H9 (cell line): ENCODE measurements at regions not wholly inside any gene's neighbourhood (a gene's known extent, or its start where the extent isn't known, plus 50 kb on each side); places are given as distances from the start of the nearest gene placed in this dataset.

Source experiments
- DNase-seq: peaks from one replicate; pipeline ENCODE4 v3.0.0-alpha.2; 2017
- H2AFZ ChIP-seq: one replicate; pipeline ENCODE4 v1.6.1; 2013; ENCODE audit warnings: mild to moderate bottlenecking, low read length, control low read depth, moderate library complexity
- H2AK5ac ChIP-seq: 2 replicates; pipeline ENCODE4 v1.6.1; 2013; ENCODE audit warnings: low read length, control low read depth, mixed read lengths; ENCODE audit not compliant: insufficient read length
- H2BK120ac ChIP-seq: one replicate; pipeline ENCODE4 v1.6.1; 2013; ENCODE audit warnings: low read depth, mild to moderate bottlenecking, low read length, control low read depth, inconsistent platforms; ENCODE audit not compliant: poor library complexity, severe bottlenecking
- H2BK12ac ChIP-seq: 2 replicates; pipeline ENCODE4 v1.6.1; 2013; ENCODE audit warnings: low read length, control low read depth, mixed read lengths, low read depth; ENCODE audit not compliant: insufficient read length
- H2BK15ac ChIP-seq: 2 replicates; pipeline ENCODE4 v1.6.1; 2013; ENCODE audit warnings: low read depth, low read length, control low read depth
- H2BK20ac ChIP-seq: one replicate; pipeline ENCODE4 v1.6.1; 2013; ENCODE audit warnings: low read depth, mild to moderate bottlenecking, low read length, control low read depth, inconsistent platforms; ENCODE audit not compliant: poor library complexity, severe bottlenecking
- H2BK5ac ChIP-seq: 2 replicates; pipeline ENCODE4 v1.6.1; 2013; ENCODE audit warnings: low read length, control low read depth, mixed read lengths; ENCODE audit not compliant: insufficient read length
- H3K14ac ChIP-seq: 2 replicates; pipeline ENCODE4 v1.6.1; 2013; ENCODE audit warnings: low read length, control low read depth; ENCODE audit not compliant: insufficient read depth
- H3K18ac ChIP-seq: 2 replicates; pipeline ENCODE4 v1.6.1; 2013; ENCODE audit warnings: low read depth, mild to moderate bottlenecking, mixed read lengths, low read length, control low read depth; ENCODE audit not compliant: insufficient read length
- H3K23ac ChIP-seq: 2 replicates; pipeline ENCODE4 v1.6.1; 2013; ENCODE audit warnings: low read length, control low read depth, mixed read lengths, low read depth; ENCODE audit not compliant: insufficient read length
- H3K23me2 ChIP-seq: 2 replicates; pipeline ENCODE4 v1.6.1; 2013; ENCODE audit warnings: low read depth, mild to moderate bottlenecking, mixed read lengths, low read length, control low read depth; ENCODE audit not compliant: insufficient read length, poor library complexity, severe bottlenecking
- H3K27ac ChIP-seq: 2 replicates; pipeline ENCODE4 v1.5.1; 2013; ENCODE audit warnings: low read length, control low read depth, mixed read lengths, low read depth; ENCODE audit not compliant: insufficient read length
- H3K27me3 ChIP-seq: 2 replicates; pipeline ENCODE4 v1.6.1; 2013; ENCODE audit warnings: low read length, control low read depth, inconsistent platforms; ENCODE audit not compliant: insufficient read depth
- H3K4ac ChIP-seq: 2 replicates; pipeline ENCODE4 v1.6.1; 2013; ENCODE audit warnings: low read depth, mild to moderate bottlenecking, control low read depth, inconsistent platforms, low read length, moderate library complexity
- H3K4me1 ChIP-seq: 2 replicates; pipeline ENCODE4 v1.6.1; 2013; ENCODE audit warnings: low read length, control low read depth, inconsistent platforms; ENCODE audit not compliant: insufficient read depth
- H3K4me2 ChIP-seq: 2 replicates; pipeline ENCODE4 v1.6.1; 2013; ENCODE audit warnings: low read length, control low read depth, mixed read lengths; ENCODE audit not compliant: insufficient read length, insufficient read depth
- H3K56ac ChIP-seq: 2 replicates; pipeline ENCODE4 v1.6.1; 2013; ENCODE audit warnings: low read depth, mild to moderate bottlenecking, mixed read lengths, low read length, control low read depth; ENCODE audit not compliant: insufficient read length
- H3K79me1 ChIP-seq: 2 replicates; pipeline ENCODE4 v1.6.1; 2013; ENCODE audit warnings: low read depth, mild to moderate bottlenecking, moderate library complexity, low read length, control low read depth, inconsistent platforms; ENCODE audit not compliant: insufficient read depth, poor library complexity, severe bottlenecking
- H3K79me2 ChIP-seq: 2 replicates; pipeline ENCODE4 v1.6.1; 2013; ENCODE audit warnings: low read length, control low read depth, inconsistent platforms; ENCODE audit not compliant: insufficient read depth
- H3K9ac ChIP-seq: 2 replicates; pipeline ENCODE4 v1.6.1; 2013; ENCODE audit warnings: low read length, control low read depth, mixed read lengths; ENCODE audit not compliant: insufficient read length; ENCODE audit errors: extremely low read depth
- H3K9me3 ChIP-seq: one replicate; pipeline ENCODE4 v1.6.1; 2013; ENCODE audit warnings: low read depth, low read length, inconsistent platforms; ENCODE audit not compliant: control insufficient read depth
- H3T11ph ChIP-seq: one replicate; pipeline ENCODE4 v1.6.1; 2013; ENCODE audit warnings: mild to moderate bottlenecking, low read length, control low read depth, inconsistent platforms
- H4K20me1 ChIP-seq: one replicate; pipeline ENCODE4 v1.6.1; 2013; ENCODE audit not compliant: control insufficient read depth, insufficient read length, insufficient read depth
- H4K5ac ChIP-seq: 2 replicates; pipeline ENCODE4 v1.6.1; 2013; ENCODE audit warnings: low read depth, mild to moderate bottlenecking, mixed read lengths, low read length, control low read depth; ENCODE audit not compliant: insufficient read length
- H4K8ac ChIP-seq: replicated peaks from 2 replicates; pipeline ENCODE4 v1.6.1; 2013; ENCODE audit warnings: low read length, control low read depth, mixed read lengths, low read depth; ENCODE audit not compliant: insufficient read length
- H4K91ac ChIP-seq: 2 replicates; pipeline ENCODE4 v1.6.1; 2013; ENCODE audit warnings: low read depth, mild to moderate bottlenecking, moderate library complexity, mixed read lengths, low read length, control low read depth; ENCODE audit not compliant: insufficient read length
- H3K27ac Mint-ChIP-seq, 3 experiments: 2 replicates in 2 of 3; 3 replicates in 1 of 3; pipeline ENCODE4 v1.8.0; 2020 to 2021; ENCODE audit warnings: mixed read lengths in 3 of 3, mild to moderate bottlenecking in 1 of 3, moderate library complexity in 1 of 3
- H3K27me3 Mint-ChIP-seq: 2 replicates; pipeline ENCODE4 v1.8.0; 2021; ENCODE audit warnings: low read depth, mild to moderate bottlenecking, moderate library complexity, mixed read lengths
- H3K36me3 Mint-ChIP-seq, 3 experiments: 2 replicates in 2 of 3; 3 replicates in 1 of 3; pipeline ENCODE4 v1.8.0; 2020 to 2021; ENCODE audit warnings: low read depth in 3 of 3, mixed read lengths in 3 of 3; ENCODE audit not compliant: insufficient read depth in 1 of 3
- H3K4me1 Mint-ChIP-seq, 2 experiments: 2 replicates each; pipeline ENCODE4 v1.8.0; 2020; ENCODE audit warnings: mixed read lengths in 2 of 2
- H3K4me3 Mint-ChIP-seq, 2 experiments: 2 replicates in 1 of 2; 3 replicates in 1 of 2; pipeline ENCODE4 v1.8.0; 2020 to 2021; ENCODE audit warnings: mild to moderate bottlenecking in 2 of 2, mixed read lengths in 2 of 2, moderate library complexity in 1 of 2
- H3K9me3 Mint-ChIP-seq, 2 experiments: 2 replicates in 1 of 2; 3 replicates in 1 of 2; pipeline ENCODE4 v1.8.0; 2020; ENCODE audit warnings: mild to moderate bottlenecking in 2 of 2, mixed read lengths in 2 of 2, moderate library complexity in 1 of 2
- CTCF ChIP-seq: fragments of 200-600 bp; sonication (generic); conservative IDR thresholded peaks from 3 replicates; pipeline ENCODE4 v1.8.0; 2021; ENCODE audit warnings: antibody characterized with exemption, mild to moderate bottlenecking
- WGBS: extraction: QIAGEN DNeasy Blood & Tissue Kit; methylation state at CpG from one replicate; pipeline ENCODE4 v1.1.7; 2013; ENCODE audit warnings: missing lambda C conversion rate, low lambda C conversion rate, mixed read lengths; ENCODE audit not compliant: insufficient read length; ENCODE audit errors: extremely low coverage; 5-methylcytosine and 5-hydroxymethylcytosine counted together

GRCh38 chr6:134797400-134798113 lies 152.3 kb downstream of the ALDH8A1 start:
- H2BK20ac ChIP-seq, result no peak overlapping the region
- no peak overlapping the region for H3K56ac ChIP-seq
- H2BK120ac ChIP-seq, result no peak overlapping the region
- no peaks in the 10 kb centered on the region for H3K4me1 ChIP-seq
- no CpG with 5 or more reads among the region's 7 CpGs for WGBS
- no peak overlapping the region for H3K14ac ChIP-seq
- H3K27me3 ChIP-seq, result no peaks in the 10 kb centered on the region
- H3K4ac ChIP-seq, result no peak overlapping the region
- H2AFZ ChIP-seq, result no peak overlapping the region
- H2BK5ac ChIP-seq, result no peak overlapping the region
- Mint-ChIP-seq H3K36me3 (peaks cover 4 to 5% (median 4%) of the 10 kb centered on the region in 3 experiments; a peak in 4 of 7 replicates), H3K27ac (no peak overlapping the region), H3K9me3 (peaks cover 6 to 8% of the 10 kb centered on the region in 2 experiments), H3K4me1 (peaks cover 9 to 12% of the 10 kb centered on the region in 2 experiments), H3K4me3 (no peak overlapping the region), H3K27me3 (no peaks in the 10 kb centered on the region)
- H3K79me1 ChIP-seq, result no peaks in the 10 kb centered on the region
- no peak overlapping the region for H3K18ac ChIP-seq
- no peak overlapping the region for H3K27ac ChIP-seq
- no peak overlapping the region for H3K4me2 ChIP-seq
- no peak overlapping the region for H4K5ac ChIP-seq
- H3K9me3 ChIP-seq, result no peaks in the 10 kb centered on the region
- H2BK12ac ChIP-seq, result no peak overlapping the region
- H3K9ac ChIP-seq, result no peak overlapping the region
- no peak for TF ChIP-seq CTCF
- H3K79me2 ChIP-seq, result no peaks in the 10 kb centered on the region
- no peak overlapping the region for H3T11ph ChIP-seq
- no peak overlapping the region for H4K91ac ChIP-seq
- H3K23ac ChIP-seq, result no peak overlapping the region
- no peaks in the 10 kb centered on the region for H4K20me1 ChIP-seq
- H2BK15ac ChIP-seq, result no peak overlapping the region
- H2AK5ac ChIP-seq, result no peak overlapping the region
- no peak overlapping the region for H4K8ac ChIP-seq
- H3K23me2 ChIP-seq, result no peaks in the 10 kb centered on the region
- no peak for DNase-seq
